Urothelium cell line (cell line): ENCODE measurements at regions not wholly inside any gene's neighbourhood (a gene's known extent, or its start where the extent isn't known, plus 50 kb on each side); places are given as distances from the start of the nearest gene placed in this dataset.
A peak's percentile ranks its signal among the peaks of the same experiment; 100 is the strongest.
"Not testable (repeated sequence)": the region's sequence is repeated elsewhere in the genome, so short reads cannot be mapped to it uniquely, and the experiment has no call there.

Experiments
- DNase-seq: peaks from one replicate; pipeline ENCODE4 v3.0.0; 2011; ENCODE audit warnings: low spot score, mixed read lengths
- FAIRE-seq: peaks from 2 replicates; lab custom pipeline; 2011; peaks lifted over from hg19 to GRCh38; lab: Jason Lieb, UNC

DNA sequence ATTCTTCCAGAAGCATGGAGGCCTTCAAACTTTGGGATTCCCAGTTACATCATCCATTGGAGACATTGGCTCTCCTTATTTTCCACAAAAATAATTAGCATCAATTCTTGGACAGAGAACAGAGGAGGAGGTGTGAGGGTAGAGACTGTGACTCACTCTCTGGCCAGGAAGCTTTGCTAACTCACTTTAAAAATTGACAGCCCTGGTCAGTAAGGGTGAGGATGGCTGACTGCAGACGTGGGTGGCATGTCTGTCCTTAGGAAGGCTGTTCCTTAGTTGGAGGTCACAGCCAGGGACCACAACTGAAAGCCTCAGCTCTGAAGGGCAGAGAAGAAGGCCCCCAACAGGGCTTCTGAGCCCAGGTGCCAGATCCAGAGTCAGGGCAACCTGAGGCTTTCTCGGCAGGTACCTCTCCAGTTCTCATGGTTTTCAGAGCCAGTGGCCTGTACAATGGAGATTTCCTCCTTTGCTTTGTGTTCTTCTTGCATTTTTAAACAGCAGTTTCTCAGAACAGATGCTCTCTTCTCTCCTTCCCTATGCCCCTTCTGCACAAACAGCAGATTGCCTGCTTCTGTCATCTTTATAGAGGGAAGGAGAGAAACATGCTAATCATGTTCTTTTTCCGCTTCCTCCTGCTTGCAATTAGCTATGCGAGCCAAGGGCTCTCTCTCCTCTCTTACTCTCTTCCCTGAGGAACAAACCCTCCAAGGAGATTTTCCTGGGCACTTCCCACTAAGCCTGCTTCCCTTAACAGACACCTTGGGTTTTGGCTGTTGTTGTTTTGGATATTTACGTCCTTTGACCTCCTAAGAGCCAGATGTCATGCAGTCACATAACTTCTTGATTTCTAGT lies 92.5 kb upstream of the ZNF366 start:
- peak; percentile 52 for DNase-seq
- no peak for FAIRE-seq

DNA sequence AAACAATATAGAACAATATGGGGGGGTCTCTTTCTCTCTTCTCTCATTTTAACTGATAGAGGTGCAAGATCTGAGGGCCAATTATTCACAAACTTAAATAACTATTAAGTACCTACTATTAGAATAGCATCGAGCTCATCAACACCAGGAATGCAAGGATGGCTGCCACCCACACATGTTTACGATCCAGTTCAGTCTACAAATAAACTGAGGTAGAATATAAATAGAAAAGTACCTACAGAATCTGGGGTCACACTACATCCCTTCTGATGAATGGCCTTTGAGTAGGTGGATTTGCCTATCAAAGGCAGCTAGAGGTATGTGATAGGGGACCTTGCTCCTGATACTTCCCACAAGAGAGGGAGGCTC lies 91.8 kb upstream of the ZNF366 start:
- no peak for DNase-seq
- no peak for FAIRE-seq

DNA sequence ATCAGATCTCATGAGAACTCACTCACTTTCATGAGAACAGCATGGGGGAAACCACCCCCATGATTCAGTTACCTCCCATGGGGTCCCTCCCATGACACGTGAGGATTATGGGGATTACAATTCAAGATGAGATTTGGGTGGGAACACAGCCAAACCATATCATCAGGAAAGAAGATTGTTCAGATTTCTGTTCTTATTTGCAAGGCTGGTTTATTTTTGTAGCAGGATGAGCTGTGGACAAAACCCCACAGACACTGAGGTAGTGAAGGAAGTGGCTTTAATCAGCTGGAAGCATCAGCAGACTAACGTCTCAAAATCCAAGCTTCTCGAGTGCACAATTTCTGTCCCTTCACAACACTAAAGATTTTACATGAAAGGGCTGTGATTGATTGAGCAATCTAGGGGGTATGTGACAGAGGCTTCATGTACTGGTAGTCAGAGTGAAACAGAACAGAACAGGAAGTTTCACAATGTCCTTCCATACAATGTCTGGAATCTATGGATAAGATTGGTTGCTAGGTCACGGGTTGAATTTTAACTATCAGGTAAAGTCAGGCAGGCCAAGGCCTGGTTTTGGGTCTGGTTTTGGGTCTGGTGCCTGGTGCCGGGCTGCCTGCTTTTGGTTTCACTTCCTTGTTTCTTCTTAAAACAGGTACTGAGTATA lies 91.3 kb upstream of the ZNF366 start:
- FAIRE-seq (no peak), DNase-seq (no peak)

DNA sequence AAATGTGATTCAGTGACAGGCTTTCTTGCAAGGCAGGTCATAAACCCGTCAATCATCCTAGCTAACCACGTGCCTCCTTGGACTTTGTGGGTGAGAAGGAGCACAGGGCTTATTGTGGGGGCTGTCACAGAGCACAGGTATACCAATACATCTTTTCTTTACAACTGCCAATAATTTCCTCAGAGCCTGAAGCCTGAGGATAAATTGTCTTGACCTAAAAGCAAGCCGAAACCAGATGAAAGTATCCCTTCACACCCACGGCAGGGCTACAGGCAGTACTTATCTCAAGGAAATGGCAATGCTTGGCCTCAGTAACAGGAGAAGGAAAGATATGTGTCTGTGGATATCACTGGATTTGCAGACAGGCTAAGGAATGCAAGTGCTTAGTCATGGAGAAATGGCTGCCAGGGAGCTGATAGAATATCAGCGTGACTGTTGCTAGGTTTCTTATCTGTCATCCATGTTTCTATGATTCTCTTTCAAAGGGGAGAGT lies 90.3 kb upstream of the ZNF366 start:
- DNase-seq: peak; percentile 57

DNA sequence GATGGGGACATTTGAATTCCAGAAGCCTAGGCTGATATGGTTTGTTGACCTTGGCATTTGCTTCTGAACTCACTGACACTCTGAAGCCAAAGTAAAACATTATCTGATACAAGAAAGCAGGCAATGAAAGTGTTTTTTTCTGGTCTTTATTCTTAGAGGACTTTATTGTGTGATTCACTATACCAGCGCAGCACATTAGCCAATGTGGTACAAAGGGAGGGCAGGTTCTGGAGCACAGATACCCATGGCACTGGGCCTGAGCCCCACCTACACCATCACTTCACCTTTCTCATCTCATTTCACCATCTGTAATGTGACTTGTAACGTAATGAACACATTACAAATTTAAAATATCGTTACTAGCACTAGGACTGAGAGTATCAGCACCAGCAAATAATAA lies 89.7 kb upstream of the ZNF366 start:
- FAIRE-seq: no peak
- DNase-seq: no peak

More for the DNA sequence above, 90.3 kb upstream of the ZNF366 start:
- FAIRE-seq: no peak

DNA sequence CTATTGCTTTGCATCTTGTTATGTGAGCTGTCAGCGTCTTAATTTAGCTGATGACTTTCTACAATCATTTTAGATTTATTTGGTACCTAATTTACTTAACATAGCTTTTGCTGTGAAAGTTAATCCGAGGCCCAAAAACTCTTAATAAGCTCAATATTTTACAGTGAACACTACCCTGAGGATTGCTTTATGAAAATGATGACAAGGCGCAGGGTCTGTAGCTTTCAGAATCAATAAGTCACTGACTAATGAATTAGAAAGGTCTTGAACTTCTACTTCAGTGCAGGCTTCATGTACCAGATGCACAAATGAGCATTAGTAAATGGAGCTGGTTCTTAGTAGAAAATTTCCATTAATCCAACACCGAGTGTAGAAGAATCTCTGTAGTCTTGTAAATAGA lies 81.4 kb upstream of the ZNF366 start:
- no peak for DNase-seq
- FAIRE-seq: no peak

DNA sequence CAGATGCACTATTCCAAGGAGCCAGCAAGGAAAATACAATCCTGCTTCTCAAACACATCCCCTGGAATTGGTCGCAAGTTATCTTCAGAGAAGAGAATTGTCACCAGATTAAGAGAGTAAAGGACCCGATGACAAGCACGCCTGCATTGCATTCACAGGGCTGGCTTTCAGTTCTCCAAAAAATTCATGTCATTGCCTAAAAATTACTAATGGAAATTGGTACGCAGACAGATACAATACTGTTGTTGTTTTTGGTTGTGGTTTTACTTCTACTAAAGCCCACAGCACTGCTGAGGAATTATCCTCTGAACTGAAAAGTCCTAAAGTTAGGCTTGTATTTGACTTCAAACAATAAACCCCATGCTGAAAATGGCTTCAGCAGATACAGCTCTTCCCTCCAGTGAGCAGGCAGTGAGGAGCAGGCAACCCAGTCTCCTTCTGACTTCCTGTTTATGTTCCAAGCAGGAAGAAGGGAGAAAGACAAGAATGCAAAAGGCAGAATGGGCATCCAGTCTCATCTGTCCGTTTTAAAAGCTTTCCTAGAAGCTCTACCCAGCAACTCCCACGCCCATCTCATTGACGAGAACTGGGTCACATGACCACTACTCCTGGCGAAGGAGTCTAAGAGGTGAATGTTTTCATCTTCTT lies 80.6 kb upstream of the ZNF366 start:
- FAIRE-seq: no peak

DNA sequence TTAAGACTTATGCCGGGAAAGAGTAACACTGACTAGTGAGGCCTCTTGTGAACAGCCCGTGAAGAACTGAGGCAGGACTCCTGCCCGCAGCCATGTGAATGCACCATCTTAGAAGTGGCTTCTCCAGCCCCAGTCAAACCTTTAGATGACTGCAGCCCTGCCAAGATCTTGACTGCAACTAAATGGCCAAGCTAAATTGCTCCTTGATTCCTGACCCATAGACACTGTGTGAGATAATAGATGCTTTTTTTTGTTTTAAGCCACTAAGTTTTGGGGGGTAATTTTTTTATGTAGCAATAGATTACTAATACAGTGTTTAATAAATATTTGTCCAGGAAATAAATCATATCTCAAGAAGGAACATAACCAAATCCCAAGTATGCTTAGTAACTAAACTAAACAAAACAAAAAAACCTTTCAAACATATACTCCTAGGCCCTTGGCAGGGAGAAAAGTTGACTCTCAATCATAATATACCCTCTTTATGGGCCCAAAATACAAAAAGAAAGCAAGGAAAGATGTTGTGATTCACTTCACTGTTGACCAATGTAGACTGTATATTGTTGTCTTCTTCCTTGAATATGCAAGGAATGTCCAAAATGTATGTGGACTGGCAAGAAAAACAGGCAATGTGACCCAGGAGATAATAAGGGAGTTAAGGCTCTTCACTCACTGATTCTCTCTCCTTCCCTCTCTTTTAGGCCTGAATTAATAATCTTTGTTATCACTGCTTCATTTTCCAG lies 79.7 kb upstream of the ZNF366 start:
- DNase-seq (no peak), FAIRE-seq (no peak)

More for the DNA sequence above, 80.6 kb upstream of the ZNF366 start:
- no peak for DNase-seq

DNA sequence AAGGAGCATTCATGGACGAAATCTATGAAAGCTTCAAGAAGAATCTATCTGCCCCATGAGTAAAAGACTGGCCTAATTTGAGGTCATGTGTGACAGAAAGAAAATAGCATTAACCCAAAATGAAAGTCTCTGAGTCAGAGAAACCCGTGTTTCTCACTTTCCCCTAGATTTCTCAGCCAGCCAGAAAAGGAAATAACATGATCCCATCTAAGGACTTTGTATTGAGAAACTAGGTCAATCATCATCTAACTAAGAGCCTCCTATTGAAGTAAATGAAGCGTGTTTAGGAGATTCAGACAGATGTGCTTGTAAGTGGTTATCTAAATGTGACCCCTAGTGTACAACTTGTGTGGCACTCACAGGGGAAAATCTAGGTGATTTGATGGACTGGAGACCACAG lies 77.3 kb upstream of the ZNF366 start:
- no peak for DNase-seq

DNA sequence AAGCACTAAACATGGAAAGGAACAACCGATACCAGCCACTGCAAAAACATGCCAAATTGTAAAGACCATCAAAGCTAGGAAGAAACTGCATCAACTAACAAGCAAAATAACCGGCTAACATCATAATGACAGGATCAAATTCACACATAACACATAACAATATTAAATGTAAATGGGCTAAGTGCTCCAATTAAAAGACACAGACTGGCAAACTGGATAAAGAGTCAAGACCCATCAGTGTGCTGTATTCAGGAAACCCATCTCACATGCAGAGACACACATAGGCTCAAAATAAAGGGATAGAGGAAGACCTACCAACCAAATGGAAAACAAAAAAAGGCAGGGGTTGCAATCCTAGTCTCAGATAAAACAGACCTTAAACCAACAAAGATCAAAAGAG lies 72.1 kb upstream of the ZNF366 start:
- not testable (repeated sequence) for DNase-seq, FAIRE-seq

More for the DNA sequence above, 77.3 kb upstream of the ZNF366 start:
- no peak for FAIRE-seq

DNA sequence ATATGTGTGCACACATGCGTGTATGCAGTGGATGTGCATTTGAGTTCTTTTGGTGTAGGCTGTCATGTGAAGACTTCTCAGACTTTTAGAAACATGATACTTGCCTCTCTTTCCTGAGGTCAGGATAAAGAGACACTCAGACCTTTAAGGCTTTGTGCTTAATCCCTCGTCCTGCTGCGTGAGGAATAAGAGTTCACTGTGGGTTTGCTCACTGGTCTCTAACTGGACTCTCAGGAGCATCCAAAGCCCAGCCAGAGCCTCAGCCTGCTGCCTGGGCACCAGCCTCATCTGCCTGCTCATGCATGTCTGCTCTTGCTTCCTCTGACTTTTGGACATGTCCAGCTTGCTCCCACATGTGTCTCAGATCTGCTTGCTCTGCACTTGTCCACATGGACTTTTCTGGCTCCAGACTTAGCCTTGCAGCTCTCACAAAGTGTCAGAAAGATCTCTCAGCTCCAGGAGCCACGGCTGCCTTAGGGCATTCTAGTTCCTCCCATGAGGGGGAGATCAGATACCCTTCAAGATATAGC lies 65.1 kb upstream of the ZNF366 start:
- FAIRE-seq: no peak
- DNase-seq: no peak

DNA sequence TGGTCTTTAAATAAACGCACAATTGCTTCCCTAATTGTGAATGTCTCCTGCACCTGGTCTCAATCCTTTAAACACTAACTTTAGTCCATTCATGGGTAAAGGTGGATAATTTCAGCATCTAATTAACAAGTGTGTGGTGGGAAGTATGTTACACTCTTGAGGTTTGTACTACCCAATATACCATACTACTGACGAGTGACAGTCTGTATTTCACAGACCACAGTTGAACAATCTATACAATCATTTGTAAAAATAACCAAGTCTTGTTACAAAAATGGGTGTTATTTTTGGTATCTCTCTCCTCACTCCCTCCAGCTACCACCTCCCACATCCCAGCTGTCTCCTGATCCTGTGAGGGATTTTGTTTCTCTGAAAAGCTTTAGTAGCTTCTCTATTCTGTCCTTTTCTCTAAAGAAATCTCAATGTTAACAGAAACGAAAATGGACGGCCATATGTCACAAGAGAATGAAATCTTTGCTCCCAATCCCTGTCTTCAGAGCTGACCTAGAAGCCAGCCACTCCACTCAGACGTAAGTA lies 62.3 kb upstream of the ZNF366 start:
- DNase-seq (no peak), FAIRE-seq (no peak)

DNA sequence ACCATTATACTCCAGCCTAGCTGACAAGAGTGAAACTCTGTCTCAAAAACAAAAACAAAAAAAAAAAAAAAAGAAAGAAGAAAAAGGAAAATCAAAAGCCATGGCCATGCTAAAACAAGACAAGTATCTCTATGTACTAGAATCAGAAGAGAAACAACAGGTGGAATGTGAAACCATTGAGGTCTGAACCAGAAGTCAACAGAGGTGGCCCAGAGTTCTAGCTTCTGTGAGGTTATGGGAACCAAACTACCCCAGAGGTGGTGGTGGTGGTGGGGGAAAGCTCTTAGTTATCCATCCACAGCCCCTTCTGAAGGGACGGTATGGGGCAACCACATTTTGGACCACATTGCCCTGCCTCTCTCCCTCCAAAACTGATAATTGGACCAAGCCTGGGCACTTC lies 59.5 kb upstream of the ZNF366 start:
- FAIRE-seq: no peak
- DNase-seq: no peak

DNA sequence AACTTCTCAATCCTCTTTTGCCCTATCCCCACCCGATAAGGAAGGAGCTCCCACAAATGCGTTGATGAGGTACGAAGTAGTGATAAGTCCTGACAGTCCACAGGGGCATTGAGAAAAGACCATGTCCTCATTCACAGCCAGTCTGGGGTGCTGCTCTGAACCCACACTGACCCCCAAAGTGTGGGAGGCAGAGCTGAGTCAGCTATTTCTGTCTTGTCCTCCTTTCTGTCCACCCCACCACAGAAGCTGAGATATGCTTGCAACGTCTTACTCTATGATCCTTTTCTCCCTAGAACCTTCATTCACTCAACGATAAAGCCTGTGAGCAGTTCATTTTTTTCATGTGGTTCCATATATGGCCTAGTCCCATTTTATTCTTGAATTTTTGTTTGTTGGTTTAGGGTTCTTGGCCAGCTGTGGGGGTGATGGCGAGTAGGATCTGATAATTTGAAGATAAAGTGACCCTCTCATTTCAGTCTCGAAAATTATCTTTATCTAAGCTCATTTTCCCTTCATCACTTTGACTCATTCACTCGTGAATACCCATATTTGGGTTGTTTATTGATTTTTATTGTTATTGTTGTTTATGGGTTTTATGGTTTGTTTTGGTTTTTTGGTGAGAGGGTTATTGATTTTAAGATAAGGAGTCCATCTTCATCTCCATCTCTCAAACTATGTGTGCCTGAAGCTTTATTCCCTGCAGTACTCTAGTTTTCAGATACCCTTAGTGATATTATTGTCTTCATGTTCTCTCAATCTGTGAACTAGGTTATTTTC lies 58.5 kb upstream of the ZNF366 start:
- DNase-seq: no peak
- FAIRE-seq: no peak

DNA sequence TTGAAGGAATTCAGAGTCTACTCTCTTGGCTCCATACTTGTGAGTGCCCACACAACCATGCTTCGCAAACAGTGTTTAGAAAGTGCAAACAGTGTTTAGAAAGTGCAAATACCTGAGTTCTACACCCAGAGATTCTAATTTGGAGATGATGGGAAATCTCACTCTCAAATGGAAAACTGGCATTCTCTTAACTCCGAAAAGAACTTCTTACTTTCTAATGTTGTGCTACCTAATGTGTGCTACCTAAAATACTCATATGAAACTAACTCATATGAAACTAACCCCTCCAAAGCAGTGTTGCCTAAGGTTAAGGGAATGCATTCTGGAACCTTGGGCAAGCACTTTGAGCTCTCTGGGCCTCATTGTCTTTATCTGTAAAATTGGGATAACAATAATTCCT lies 55.5 kb upstream of the ZNF366 start:
- no peak for FAIRE-seq
- no peak for DNase-seq

DNA sequence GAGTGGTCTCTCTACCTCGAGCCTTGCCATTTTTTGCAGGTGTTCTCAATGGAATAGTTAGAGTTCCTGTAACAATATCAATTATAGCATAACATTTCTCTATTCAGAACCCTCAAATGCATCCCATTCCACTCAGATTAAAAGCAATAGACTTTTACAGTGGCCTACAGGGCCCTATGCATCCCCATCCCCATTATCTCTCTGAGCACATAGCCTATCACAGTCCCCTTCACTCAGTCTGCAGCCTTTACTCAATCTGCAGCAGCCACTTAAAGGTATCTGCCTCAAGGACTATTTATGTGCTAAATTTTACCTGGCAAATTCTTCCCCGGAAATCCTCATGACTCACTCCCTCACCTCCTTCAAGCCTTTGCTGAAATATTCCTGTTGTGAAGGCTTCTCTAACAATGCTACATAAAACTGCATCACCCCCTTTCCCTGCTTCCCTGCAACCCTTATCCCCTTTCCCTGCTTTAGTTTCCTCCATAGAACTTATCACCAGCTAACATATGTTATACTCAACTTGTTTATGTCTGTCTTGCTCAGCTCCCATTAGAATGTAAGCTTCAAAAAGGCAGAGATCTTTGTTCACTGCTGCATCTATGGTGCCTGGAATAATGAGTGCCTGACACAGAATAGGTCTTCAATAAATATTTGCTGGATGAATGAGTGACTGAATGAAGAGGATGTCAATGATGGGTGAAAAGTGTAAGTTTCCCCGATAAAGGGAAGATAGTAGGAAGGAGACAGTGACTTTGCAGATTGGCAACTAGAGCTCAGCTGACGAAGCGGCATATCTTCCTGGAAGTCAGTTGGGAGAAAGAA lies 54.1 kb upstream of the ZNF366 start:
- FAIRE-seq (no peak), DNase-seq (no peak)

DNA sequence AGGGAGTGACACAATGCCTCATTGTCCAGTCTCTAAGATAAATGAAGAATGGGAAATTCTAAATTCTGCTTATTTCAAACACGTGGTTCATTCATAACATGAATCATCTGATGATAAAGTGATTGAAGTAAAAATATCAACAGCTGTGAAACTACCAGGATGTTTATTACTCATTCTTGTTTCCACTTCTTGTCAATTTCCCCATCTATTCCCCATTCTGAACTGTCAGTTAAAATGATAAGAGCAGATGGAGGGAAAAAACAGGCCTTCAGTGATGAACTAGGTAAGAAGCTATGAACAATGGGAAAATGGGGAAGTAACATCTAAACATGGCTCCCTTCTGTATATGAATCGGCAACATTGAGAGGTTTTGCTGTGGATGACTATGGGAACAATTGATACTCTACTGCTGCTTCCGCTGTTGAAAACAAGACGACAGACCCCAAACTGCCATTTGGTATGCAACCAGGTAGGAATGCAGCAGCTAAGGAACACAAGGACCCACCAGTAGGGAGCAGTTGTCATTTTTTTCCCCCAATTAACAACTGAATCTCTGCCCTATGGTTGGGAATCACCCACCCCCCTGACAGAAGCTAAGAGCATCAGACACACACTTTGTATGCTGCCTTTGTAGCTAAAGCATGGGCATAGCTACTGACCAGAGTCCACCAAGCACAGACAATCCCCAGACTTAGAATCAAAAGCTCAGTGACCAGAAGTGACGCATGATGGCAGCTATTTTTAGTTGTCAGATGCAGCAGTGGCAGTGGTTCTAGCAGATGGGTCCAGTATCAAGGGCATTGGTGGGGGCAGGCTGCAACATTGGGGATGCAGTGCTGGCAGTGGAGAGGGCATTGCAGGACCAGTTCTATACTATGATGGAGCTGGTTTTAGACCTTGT lies 52.9 kb upstream of the ZNF366 start:
- no peak for DNase-seq
- FAIRE-seq: no peak

DNA sequence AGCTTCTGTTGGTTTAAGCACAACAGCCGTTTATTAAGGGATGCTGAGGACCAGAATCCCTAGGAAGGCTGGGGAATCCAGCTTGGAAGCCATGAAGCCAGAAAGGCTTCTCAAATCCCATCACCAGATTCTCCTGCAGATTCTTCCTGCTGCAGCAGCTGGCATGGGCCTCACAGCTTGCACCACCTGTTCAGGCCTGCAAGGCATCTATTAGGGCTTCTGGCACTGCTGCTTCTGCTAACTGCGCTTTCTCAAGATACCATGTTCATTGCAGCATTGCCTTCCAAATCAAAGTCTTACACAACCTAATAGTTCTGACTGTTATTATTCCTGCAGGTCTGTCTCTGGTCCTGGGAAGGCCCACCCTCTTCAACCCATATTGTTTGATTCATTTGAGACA lies 51.2 kb upstream of the ZNF366 start:
- no peak for FAIRE-seq
- DNase-seq: no peak
